H9 (cell line): ENCODE measurements at regions not wholly inside any gene's neighbourhood (a gene's known extent, or its start where the extent isn't known, plus 50 kb on each side); places are given as distances from the start of the nearest gene placed in this dataset.

Experiments used
- DNase-seq: peaks from one replicate; pipeline ENCODE4 v3.0.0-alpha.2; 2017
- H2AFZ ChIP-seq: one replicate; pipeline ENCODE4 v1.6.1; 2013; ENCODE audit warnings: mild to moderate bottlenecking, low read length, control low read depth, moderate library complexity
- H2AK5ac ChIP-seq: 2 replicates; pipeline ENCODE4 v1.6.1; 2013; ENCODE audit warnings: low read length, control low read depth, mixed read lengths; ENCODE audit not compliant: insufficient read length
- H2BK120ac ChIP-seq: one replicate; pipeline ENCODE4 v1.6.1; 2013; ENCODE audit warnings: low read depth, mild to moderate bottlenecking, low read length, control low read depth, inconsistent platforms; ENCODE audit not compliant: poor library complexity, severe bottlenecking
- H2BK12ac ChIP-seq: 2 replicates; pipeline ENCODE4 v1.6.1; 2013; ENCODE audit warnings: low read length, control low read depth, mixed read lengths, low read depth; ENCODE audit not compliant: insufficient read length
- H2BK15ac ChIP-seq: 2 replicates; pipeline ENCODE4 v1.6.1; 2013; ENCODE audit warnings: low read depth, low read length, control low read depth
- H2BK20ac ChIP-seq: one replicate; pipeline ENCODE4 v1.6.1; 2013; ENCODE audit warnings: low read depth, mild to moderate bottlenecking, low read length, control low read depth, inconsistent platforms; ENCODE audit not compliant: poor library complexity, severe bottlenecking
- H2BK5ac ChIP-seq: 2 replicates; pipeline ENCODE4 v1.6.1; 2013; ENCODE audit warnings: low read length, control low read depth, mixed read lengths; ENCODE audit not compliant: insufficient read length
- H3K14ac ChIP-seq: 2 replicates; pipeline ENCODE4 v1.6.1; 2013; ENCODE audit warnings: low read length, control low read depth; ENCODE audit not compliant: insufficient read depth
- H3K18ac ChIP-seq: 2 replicates; pipeline ENCODE4 v1.6.1; 2013; ENCODE audit warnings: low read depth, mild to moderate bottlenecking, mixed read lengths, low read length, control low read depth; ENCODE audit not compliant: insufficient read length
- H3K23ac ChIP-seq: 2 replicates; pipeline ENCODE4 v1.6.1; 2013; ENCODE audit warnings: low read length, control low read depth, mixed read lengths, low read depth; ENCODE audit not compliant: insufficient read length
- H3K23me2 ChIP-seq: 2 replicates; pipeline ENCODE4 v1.6.1; 2013; ENCODE audit warnings: low read depth, mild to moderate bottlenecking, mixed read lengths, low read length, control low read depth; ENCODE audit not compliant: insufficient read length, poor library complexity, severe bottlenecking
- H3K27ac ChIP-seq: 2 replicates; pipeline ENCODE4 v1.5.1; 2013; ENCODE audit warnings: low read length, control low read depth, mixed read lengths, low read depth; ENCODE audit not compliant: insufficient read length
- H3K27me3 ChIP-seq: 2 replicates; pipeline ENCODE4 v1.6.1; 2013; ENCODE audit warnings: low read length, control low read depth, inconsistent platforms; ENCODE audit not compliant: insufficient read depth
- H3K4ac ChIP-seq: 2 replicates; pipeline ENCODE4 v1.6.1; 2013; ENCODE audit warnings: low read depth, mild to moderate bottlenecking, control low read depth, inconsistent platforms, low read length, moderate library complexity
- H3K4me1 ChIP-seq: 2 replicates; pipeline ENCODE4 v1.6.1; 2013; ENCODE audit warnings: low read length, control low read depth, inconsistent platforms; ENCODE audit not compliant: insufficient read depth
- H3K4me2 ChIP-seq: 2 replicates; pipeline ENCODE4 v1.6.1; 2013; ENCODE audit warnings: low read length, control low read depth, mixed read lengths; ENCODE audit not compliant: insufficient read length, insufficient read depth
- H3K56ac ChIP-seq: 2 replicates; pipeline ENCODE4 v1.6.1; 2013; ENCODE audit warnings: low read depth, mild to moderate bottlenecking, mixed read lengths, low read length, control low read depth; ENCODE audit not compliant: insufficient read length
- H3K79me1 ChIP-seq: 2 replicates; pipeline ENCODE4 v1.6.1; 2013; ENCODE audit warnings: low read depth, mild to moderate bottlenecking, moderate library complexity, low read length, control low read depth, inconsistent platforms; ENCODE audit not compliant: insufficient read depth, poor library complexity, severe bottlenecking
- H3K79me2 ChIP-seq: 2 replicates; pipeline ENCODE4 v1.6.1; 2013; ENCODE audit warnings: low read length, control low read depth, inconsistent platforms; ENCODE audit not compliant: insufficient read depth
- H3K9ac ChIP-seq: 2 replicates; pipeline ENCODE4 v1.6.1; 2013; ENCODE audit warnings: low read length, control low read depth, mixed read lengths; ENCODE audit not compliant: insufficient read length; ENCODE audit errors: extremely low read depth
- H3K9me3 ChIP-seq: one replicate; pipeline ENCODE4 v1.6.1; 2013; ENCODE audit warnings: low read depth, low read length, inconsistent platforms; ENCODE audit not compliant: control insufficient read depth
- H3T11ph ChIP-seq: one replicate; pipeline ENCODE4 v1.6.1; 2013; ENCODE audit warnings: mild to moderate bottlenecking, low read length, control low read depth, inconsistent platforms
- H4K20me1 ChIP-seq: one replicate; pipeline ENCODE4 v1.6.1; 2013; ENCODE audit not compliant: control insufficient read depth, insufficient read length, insufficient read depth
- H4K5ac ChIP-seq: 2 replicates; pipeline ENCODE4 v1.6.1; 2013; ENCODE audit warnings: low read depth, mild to moderate bottlenecking, mixed read lengths, low read length, control low read depth; ENCODE audit not compliant: insufficient read length
- H4K8ac ChIP-seq: replicated peaks from 2 replicates; pipeline ENCODE4 v1.6.1; 2013; ENCODE audit warnings: low read length, control low read depth, mixed read lengths, low read depth; ENCODE audit not compliant: insufficient read length
- H4K91ac ChIP-seq: 2 replicates; pipeline ENCODE4 v1.6.1; 2013; ENCODE audit warnings: low read depth, mild to moderate bottlenecking, moderate library complexity, mixed read lengths, low read length, control low read depth; ENCODE audit not compliant: insufficient read length
- H3K27ac Mint-ChIP-seq, 3 experiments: 2 replicates in 2 of 3; 3 replicates in 1 of 3; pipeline ENCODE4 v1.8.0; 2020 to 2021; ENCODE audit warnings: mixed read lengths in 3 of 3, mild to moderate bottlenecking in 1 of 3, moderate library complexity in 1 of 3
- H3K27me3 Mint-ChIP-seq: 2 replicates; pipeline ENCODE4 v1.8.0; 2021; ENCODE audit warnings: low read depth, mild to moderate bottlenecking, moderate library complexity, mixed read lengths
- H3K36me3 Mint-ChIP-seq, 3 experiments: 2 replicates in 2 of 3; 3 replicates in 1 of 3; pipeline ENCODE4 v1.8.0; 2020 to 2021; ENCODE audit warnings: low read depth in 3 of 3, mixed read lengths in 3 of 3; ENCODE audit not compliant: insufficient read depth in 1 of 3
- H3K4me1 Mint-ChIP-seq, 2 experiments: 2 replicates each; pipeline ENCODE4 v1.8.0; 2020; ENCODE audit warnings: mixed read lengths in 2 of 2
- H3K4me3 Mint-ChIP-seq, 2 experiments: 2 replicates in 1 of 2; 3 replicates in 1 of 2; pipeline ENCODE4 v1.8.0; 2020 to 2021; ENCODE audit warnings: mild to moderate bottlenecking in 2 of 2, mixed read lengths in 2 of 2, moderate library complexity in 1 of 2
- H3K9me3 Mint-ChIP-seq, 2 experiments: 2 replicates in 1 of 2; 3 replicates in 1 of 2; pipeline ENCODE4 v1.8.0; 2020; ENCODE audit warnings: mild to moderate bottlenecking in 2 of 2, mixed read lengths in 2 of 2, moderate library complexity in 1 of 2
- WGBS: extraction: QIAGEN DNeasy Blood & Tissue Kit; methylation state at CpG from one replicate; pipeline ENCODE4 v1.1.7; 2013; ENCODE audit warnings: missing lambda C conversion rate, low lambda C conversion rate, mixed read lengths; ENCODE audit not compliant: insufficient read length; ENCODE audit errors: extremely low coverage; 5-methylcytosine and 5-hydroxymethylcytosine counted together
- TF ChIP-seq, protein P1 (sequence below): fragments of 200-600 bp; sonication (generic); conservative IDR thresholded peaks from 3 replicates; pipeline ENCODE4 v1.8.0; 2021; ENCODE audit warnings: antibody characterized with exemption, mild to moderate bottlenecking

GRCh38 chr2:238502088-238502810 lies 75.5 kb downstream of the ASB1 start:
- Histone ChIP-seq H4K5ac (no peak overlapping the region), H3K27ac (no peak overlapping the region), H3K27me3 (no peaks in the 10 kb centered on the region), H3K18ac (no peak overlapping the region), H4K91ac (no peak overlapping the region), H2BK20ac (no peak overlapping the region), H2AFZ (no peak overlapping the region), H3T11ph (no peak overlapping the region), H3K4ac (no peak overlapping the region), H3K23me2 (no peaks in the 10 kb centered on the region), H4K20me1 (no peaks in the 10 kb centered on the region), H3K4me2 (no peak overlapping the region), H3K56ac (no peak overlapping the region), H2BK15ac (no peak overlapping the region), H3K9ac (no peak overlapping the region), H3K79me1 (no peaks in the 10 kb centered on the region), H4K8ac (no peak overlapping the region), H3K79me2 (no peaks in the 10 kb centered on the region), H3K23ac (no peak overlapping the region), H2BK12ac (no peak overlapping the region), H2BK120ac (no peak overlapping the region), H2AK5ac (no peak overlapping the region), H2BK5ac (no peak overlapping the region), H3K4me1 (no peaks in the 10 kb centered on the region), H3K9me3 (no peaks in the 10 kb centered on the region), H3K14ac (no peak overlapping the region)
- TF ChIP-seq, protein P1, sequence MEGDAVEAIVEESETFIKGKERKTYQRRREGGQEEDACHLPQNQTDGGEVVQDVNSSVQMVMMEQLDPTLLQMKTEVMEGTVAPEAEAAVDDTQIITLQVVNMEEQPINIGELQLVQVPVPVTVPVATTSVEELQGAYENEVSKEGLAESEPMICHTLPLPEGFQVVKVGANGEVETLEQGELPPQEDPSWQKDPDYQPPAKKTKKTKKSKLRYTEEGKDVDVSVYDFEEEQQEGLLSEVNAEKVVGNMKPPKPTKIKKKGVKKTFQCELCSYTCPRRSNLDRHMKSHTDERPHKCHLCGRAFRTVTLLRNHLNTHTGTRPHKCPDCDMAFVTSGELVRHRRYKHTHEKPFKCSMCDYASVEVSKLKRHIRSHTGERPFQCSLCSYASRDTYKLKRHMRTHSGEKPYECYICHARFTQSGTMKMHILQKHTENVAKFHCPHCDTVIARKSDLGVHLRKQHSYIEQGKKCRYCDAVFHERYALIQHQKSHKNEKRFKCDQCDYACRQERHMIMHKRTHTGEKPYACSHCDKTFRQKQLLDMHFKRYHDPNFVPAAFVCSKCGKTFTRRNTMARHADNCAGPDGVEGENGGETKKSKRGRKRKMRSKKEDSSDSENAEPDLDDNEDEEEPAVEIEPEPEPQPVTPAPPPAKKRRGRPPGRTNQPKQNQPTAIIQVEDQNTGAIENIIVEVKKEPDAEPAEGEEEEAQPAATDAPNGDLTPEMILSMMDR: no peak
- H3K4me3 Mint-ChIP-seq: no peak overlapping the region
- WGBS: no CpG with 5 or more reads among the region's 13 CpGs
- peaks cover 10% of the 10 kb centered on the region for H3K27me3 Mint-ChIP-seq
- peak; percentile 7 for DNase-seq
- peaks cover 3 to 8% (median 5%) of the 10 kb centered on the region in 3 experiments; a peak in 5 of 7 replicates for H3K36me3 Mint-ChIP-seq
- H3K4me1 Mint-ChIP-seq: peaks cover 9 to 16% of the 10 kb centered on the region in 2 experiments
- H3K9me3 Mint-ChIP-seq: peaks cover 9% of the 10 kb centered on the region in 2 experiments
- no peak overlapping the region for H3K27ac Mint-ChIP-seq
